Hepatocyte (in vitro differentiated cells): ENCODE measurements at regions not wholly inside any gene's neighbourhood (a gene's known extent, or its start where the extent isn't known, plus 50 kb on each side); places are given as distances from the start of the nearest gene placed in this dataset.
"Not testable (repeated sequence)": the region's sequence is repeated elsewhere in the genome, so short reads cannot be mapped to it uniquely, and the experiment has no call there.

Experiments used
- DNase-seq: peaks from one replicate; pipeline ENCODE4 v3.0.0-alpha.2; 2016; ENCODE audit warnings: low spot score
- H2AFZ ChIP-seq: fragments of 200-600 bp; sonication (generic); 2 replicates; pipeline ENCODE4 v1.6.0; 2016; ENCODE audit warnings: antibody characterized with exemption, mild to moderate bottlenecking
- H3K27ac ChIP-seq: fragments of 200-600 bp; sonication (generic); 2 replicates; pipeline ENCODE4 v1.5.1; 2016; ENCODE audit warnings: mild to moderate bottlenecking
- H3K27me3 ChIP-seq: fragments of 200-600 bp; sonication (generic); 2 replicates; pipeline ENCODE4 v1.6.1; 2016
- H3K36me3 ChIP-seq: fragments of 200-600 bp; sonication (generic); replicated peaks from 2 replicates; pipeline ENCODE4 v1.5.1; 2016; ENCODE audit warnings: low read depth; ENCODE audit not compliant: insufficient read depth
- H3K4me1 ChIP-seq: fragments of 200-600 bp; sonication (generic); 2 replicates; pipeline ENCODE4 v1.5.1; 2016; ENCODE audit warnings: mild to moderate bottlenecking, moderate library complexity; ENCODE audit not compliant: insufficient read depth
- H3K4me2 ChIP-seq: fragments of 200-600 bp; sonication (generic); 2 replicates; pipeline ENCODE4 v1.6.0; 2016
- H3K4me3 ChIP-seq: fragments of 200-600 bp; sonication (generic); 2 replicates; pipeline ENCODE4 v1.5.1; 2016; ENCODE audit warnings: mild to moderate bottlenecking
- H3K79me2 ChIP-seq: fragments of 200-600 bp; sonication (generic); 2 replicates; pipeline ENCODE4 v1.6.0; 2017; ENCODE audit warnings: mild to moderate bottlenecking
- H3K9me2 ChIP-seq: fragments of 200-600 bp; sonication (generic); replicated peaks from 2 replicates; pipeline ENCODE4 v1.6.0; 2017; ENCODE audit warnings: mild to moderate bottlenecking; ENCODE audit not compliant: insufficient read depth
- H3K9me3 ChIP-seq: fragments of 200-600 bp; sonication (generic); 2 replicates; pipeline ENCODE4 v1.5.1; 2016; ENCODE audit warnings: low read depth, mild to moderate bottlenecking
- H4K20me1 ChIP-seq: fragments of 200-600 bp; sonication (generic); 2 replicates; pipeline ENCODE4 v1.6.0; 2016; ENCODE audit warnings: mild to moderate bottlenecking; ENCODE audit not compliant: insufficient read depth, poor library complexity, severe bottlenecking
- EZH2 ChIP-seq: fragments of 200-600 bp; sonication (generic); IDR thresholded peaks from 2 replicates; pipeline ENCODE4 v1.6.1; 2016; ENCODE audit warnings: antibody characterized with exemption, mild to moderate bottlenecking, borderline replicate concordance
- EZH2phosphoT487 ChIP-seq: fragments of 200-600 bp; sonication (generic); IDR thresholded peaks from one replicate; pipeline ENCODE4 v1.6.1; 2018; ENCODE audit warnings: antibody characterized with exemption, mild to moderate bottlenecking, low read depth, moderate library complexity; ENCODE audit not compliant: unreplicated experiment, severe bottlenecking
- WGBS: methylation state at CpG from one replicate; pipeline ENCODE4 v1.1.6; 2016; ENCODE audit warnings: low lambda C conversion rate; ENCODE audit errors: missing lambda C conversion rate; 5-methylcytosine and 5-hydroxymethylcytosine counted together
- TF ChIP-seq, protein P1 (sequence below): fragments of 200-600 bp; sonication (generic); IDR thresholded peaks from 2 replicates; pipeline ENCODE4 v1.5.1; 2016; ENCODE audit warnings: antibody characterized with exemption, mild to moderate bottlenecking; ENCODE audit not compliant: poor library complexity

DNA sequence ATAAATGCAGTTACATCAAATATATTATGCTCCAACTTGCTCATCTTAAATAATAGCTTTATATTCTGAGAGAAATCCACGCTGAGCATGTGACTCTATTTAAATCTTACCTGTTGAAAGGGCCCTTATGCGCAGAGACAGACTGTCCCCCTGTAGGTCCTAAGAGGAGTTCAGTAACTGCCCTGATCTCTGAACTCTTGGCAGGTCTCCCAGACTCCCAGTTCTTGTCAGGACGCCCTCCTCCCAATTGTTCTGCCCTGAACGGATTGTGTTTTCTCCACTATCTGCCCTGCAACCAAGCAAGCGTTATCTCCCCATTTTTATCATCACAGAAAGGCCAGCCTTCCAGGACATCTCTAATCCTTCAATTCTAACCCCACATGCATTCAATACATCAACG, 954.6 kb downstream of the TSN start:
- TF ChIP-seq, protein P1, sequence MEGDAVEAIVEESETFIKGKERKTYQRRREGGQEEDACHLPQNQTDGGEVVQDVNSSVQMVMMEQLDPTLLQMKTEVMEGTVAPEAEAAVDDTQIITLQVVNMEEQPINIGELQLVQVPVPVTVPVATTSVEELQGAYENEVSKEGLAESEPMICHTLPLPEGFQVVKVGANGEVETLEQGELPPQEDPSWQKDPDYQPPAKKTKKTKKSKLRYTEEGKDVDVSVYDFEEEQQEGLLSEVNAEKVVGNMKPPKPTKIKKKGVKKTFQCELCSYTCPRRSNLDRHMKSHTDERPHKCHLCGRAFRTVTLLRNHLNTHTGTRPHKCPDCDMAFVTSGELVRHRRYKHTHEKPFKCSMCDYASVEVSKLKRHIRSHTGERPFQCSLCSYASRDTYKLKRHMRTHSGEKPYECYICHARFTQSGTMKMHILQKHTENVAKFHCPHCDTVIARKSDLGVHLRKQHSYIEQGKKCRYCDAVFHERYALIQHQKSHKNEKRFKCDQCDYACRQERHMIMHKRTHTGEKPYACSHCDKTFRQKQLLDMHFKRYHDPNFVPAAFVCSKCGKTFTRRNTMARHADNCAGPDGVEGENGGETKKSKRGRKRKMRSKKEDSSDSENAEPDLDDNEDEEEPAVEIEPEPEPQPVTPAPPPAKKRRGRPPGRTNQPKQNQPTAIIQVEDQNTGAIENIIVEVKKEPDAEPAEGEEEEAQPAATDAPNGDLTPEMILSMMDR = no peak
- TF ChIP-seq EZH2phosphoT487 (no peak), EZH2 (no peak)
- H3K9me2 ChIP-seq = no peaks in the 10 kb centered on the region
- H4K20me1 ChIP-seq = no peaks in the 10 kb centered on the region
- H2AFZ ChIP-seq = no peak overlapping the region
- no peaks in the 10 kb centered on the region for H3K79me2 ChIP-seq
- no peak for DNase-seq
- no peaks in the 10 kb centered on the region for H3K4me1 ChIP-seq
- no peak overlapping the region for H3K27ac ChIP-seq
- 87% methylated on average over 6 of the region's 6 CpGs for WGBS
- H3K36me3 ChIP-seq = no peaks in the 10 kb centered on the region
- H3K9me3 ChIP-seq = no peaks in the 10 kb centered on the region
- no peaks in the 10 kb centered on the region for H3K27me3 ChIP-seq
- no peak overlapping the region for H3K4me3 ChIP-seq
- no peak overlapping the region for H3K4me2 ChIP-seq

DNA sequence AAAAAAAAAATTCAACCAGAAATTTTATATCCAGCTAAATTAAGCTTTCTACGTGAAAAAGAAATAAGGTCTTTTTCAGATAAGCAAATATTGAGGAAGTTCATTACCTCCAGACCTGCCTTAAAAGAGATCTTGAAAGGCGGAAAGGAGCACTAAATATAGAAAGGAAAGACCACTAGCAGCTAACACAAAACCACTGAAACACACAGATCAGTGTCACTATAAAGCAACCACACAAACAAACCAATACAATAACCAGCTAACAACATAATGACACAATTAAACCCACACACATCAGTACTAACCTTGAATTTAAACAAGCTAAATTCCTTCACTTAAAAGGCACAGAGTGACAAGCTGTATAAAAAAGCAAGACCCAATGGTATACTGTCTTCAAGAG, 958.3 kb downstream of the TSN start:
- no peaks in the 10 kb centered on the region for H3K36me3 ChIP-seq
- no peaks in the 10 kb centered on the region for H3K79me2 ChIP-seq
- no peaks in the 10 kb centered on the region for H3K27me3 ChIP-seq
- H3K27ac ChIP-seq = no peak overlapping the region
- H3K4me1 ChIP-seq = no peaks in the 10 kb centered on the region
- no peak overlapping the region for H3K4me2 ChIP-seq
- no peak for DNase-seq
- H3K9me3 ChIP-seq = no peaks in the 10 kb centered on the region
- TF ChIP-seq, protein P1 = no peak
- TF ChIP-seq EZH2phosphoT487 = no peak
- no peak for TF ChIP-seq EZH2
- no peak overlapping the region for H3K4me3 ChIP-seq
- no peaks in the 10 kb centered on the region for H3K9me2 ChIP-seq
- no peak overlapping the region for H2AFZ ChIP-seq
- H4K20me1 ChIP-seq = no peaks in the 10 kb centered on the region
- 97% methylated on average over 2 of the region's 2 CpGs for WGBS

DNA sequence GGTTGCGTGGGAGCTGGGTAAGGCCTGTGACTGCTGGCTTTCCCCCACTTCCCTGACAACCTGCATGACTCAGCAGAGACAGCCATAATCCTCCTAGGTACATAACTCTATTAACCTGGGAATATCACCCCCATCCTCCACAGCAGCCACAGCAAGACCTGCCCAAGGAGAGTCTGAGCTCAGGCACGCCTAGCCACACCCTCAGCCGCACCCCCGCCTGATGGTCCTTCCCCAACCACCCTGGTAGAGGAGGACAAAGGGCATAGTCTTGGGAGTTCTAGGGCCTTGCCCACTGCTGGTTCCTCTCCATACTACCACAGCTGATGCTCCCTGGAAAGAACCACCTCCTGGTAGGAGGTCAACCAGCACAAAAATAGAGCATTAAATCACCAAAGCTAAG, 965.4 kb downstream of the TSN start:
- H3K27ac ChIP-seq, H4K20me1 ChIP-seq, H2AFZ ChIP-seq, H3K27me3 ChIP-seq, H3K4me2 ChIP-seq, H3K9me3 ChIP-seq, H3K4me3 ChIP-seq, H3K4me1 ChIP-seq, H3K79me2 ChIP-seq, DNase-seq, H3K36me3 ChIP-seq, H3K9me2 ChIP-seq: not testable (repeated sequence)
- WGBS = 83% methylated on average over 4 of the region's 4 CpGs

DNA sequence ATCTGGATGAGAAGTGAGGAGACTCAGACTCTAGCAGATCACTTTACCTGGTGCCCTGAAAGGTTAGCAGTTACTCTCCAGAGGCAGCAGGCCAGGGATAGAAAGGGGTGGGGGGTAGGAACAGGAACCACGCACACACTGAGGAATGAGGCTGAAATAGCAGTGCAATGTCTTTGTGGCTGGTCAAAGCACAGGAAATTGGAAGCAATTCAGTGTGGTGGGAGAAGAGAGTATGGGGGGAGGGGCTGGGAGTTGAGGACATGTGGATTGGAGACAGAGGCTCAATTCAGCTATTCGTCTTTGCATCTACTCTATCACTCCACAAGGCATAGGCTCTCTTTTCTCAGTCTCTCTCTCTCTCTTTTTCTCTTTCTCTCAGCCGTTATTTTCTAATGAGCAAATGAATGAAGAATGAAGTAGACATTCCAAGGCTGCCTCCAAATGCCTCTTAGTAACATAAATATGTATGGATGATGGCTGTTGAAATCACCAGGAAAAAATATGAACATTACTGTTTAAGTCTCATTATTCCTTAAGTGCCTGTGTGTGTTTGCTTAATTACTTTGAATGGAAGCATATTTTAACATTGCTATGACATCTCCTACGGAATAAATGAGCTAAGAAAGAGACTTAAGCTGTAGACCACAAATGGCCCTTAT, 979.4 kb downstream of the TSN start:
- Histone ChIP-seq H4K20me1 (no peaks in the 10 kb centered on the region), H3K27ac (no peak overlapping the region), H3K9me2 (no peaks in the 10 kb centered on the region), H3K4me1 (no peaks in the 10 kb centered on the region), H3K4me2 (no peak overlapping the region), H2AFZ (no peak overlapping the region), H3K27me3 (no peaks in the 10 kb centered on the region), H3K9me3 (no peaks in the 10 kb centered on the region), H3K4me3 (no peak overlapping the region), H3K36me3 (no peaks in the 10 kb centered on the region), H3K79me2 (no peaks in the 10 kb centered on the region)
- TF ChIP-seq EZH2phosphoT487 (no peak), EZH2 (no peak)
- TF ChIP-seq, protein P1 = no peak
- WGBS = 72% methylated on average over 4 of the region's 4 CpGs
- no peak for DNase-seq
